ENCODE measurements at regions not wholly inside any gene's neighbourhood (a gene's known extent, or its start where the extent isn't known, plus 50 kb on each side); places are given as distances from the start of the nearest gene placed in this dataset.

- no peak overlapping the region for H3K4me3 ChIP-seq (ENCODE audit: low read length in 3 of 3)
- intact Hi-C loops (cut with DNase I), result no loop called here
These were observed 182.6 kb downstream of the SH3BP4 start for GRCh38 chr2:235134420-235134819.

GRCh38 chr2:235135195-235135965, 183.6 kb downstream of the SH3BP4 start:
- no peak for FAIRE-seq
- Histone ChIP-seq H3K4me3 (ENCODE audit: low read length in 3 of 3) (no peak overlapping the region), H3K36me3 (ENCODE audit: control insufficient read depth in 2 of 3, insufficient read depth in 3 of 3, low read length in 3 of 3) (no peaks in the 10 kb centered on the region), H3K27me3 (ENCODE audit: control insufficient read depth, insufficient read depth, low read length) (no peaks in the 10 kb centered on the region), H3K9ac (ENCODE audit: low read length in 3 of 3) (no peak overlapping the region), H3K4me1 (ENCODE audit: control insufficient read depth in 2 of 3, insufficient read depth in 2 of 3, low read depth in 1 of 3, low read length in 3 of 3) (no peaks in the 10 kb centered on the region), H3K9me3 (ENCODE audit: control insufficient read depth in 2 of 3, insufficient read depth in 1 of 3, low read length in 3 of 3) (no peaks in the 10 kb centered on the region), H3K27ac (ENCODE audit: low read depth in 2 of 2, low read length in 2 of 2) (no peak overlapping the region)
- DNase-seq, result no peak
- no peak for TF ChIP-seq CTCF (IDR thresholded peaks at IDR 0.05; ENCODE audit: borderline replicate concordance, extremely low read depth, insufficient read depth)
- intact Hi-C loops (cut with DNase I), result loop anchor here (5.0 kb wide), 1 partner anchor 457 kb away; no protein-coding TSS in a partner anchor

More at GRCh38 chr2:235134420-235134819, 182.6 kb downstream of the SH3BP4 start:
- no peaks in the 10 kb centered on the region for H3K9me3 ChIP-seq (ENCODE audit: control insufficient read depth in 2 of 3, insufficient read depth in 1 of 3, low read length in 3 of 3)
- FAIRE-seq, result no peak
- no peak overlapping the region for H3K27ac ChIP-seq (ENCODE audit: low read depth in 2 of 2, low read length in 2 of 2)
- H3K9ac ChIP-seq (ENCODE audit: low read length in 3 of 3), result no peak overlapping the region
- no peaks in the 10 kb centered on the region for H3K4me1 ChIP-seq (ENCODE audit: control insufficient read depth in 2 of 3, insufficient read depth in 2 of 3, low read depth in 1 of 3, low read length in 3 of 3)
- no peaks in the 10 kb centered on the region for H3K36me3 ChIP-seq (ENCODE audit: control insufficient read depth in 2 of 3, insufficient read depth in 3 of 3, low read length in 3 of 3)
- no peak for TF ChIP-seq CTCF (IDR thresholded peaks at IDR 0.05; ENCODE audit: borderline replicate concordance, extremely low read depth, insufficient read depth)
- no peak for DNase-seq
- no peaks in the 10 kb centered on the region for H3K27me3 ChIP-seq (ENCODE audit: control insufficient read depth, insufficient read depth, low read length)

- Histone ChIP-seq H3K4me1 (ENCODE audit: control insufficient read depth in 2 of 3, insufficient read depth in 2 of 3, low read depth in 1 of 3, low read length in 3 of 3) (no peaks in the 10 kb centered on the region), H3K4me3 (ENCODE audit: low read length in 3 of 3) (no peak overlapping the region), H3K9ac (ENCODE audit: low read length in 3 of 3) (no peak overlapping the region), H3K9me3 (ENCODE audit: control insufficient read depth in 2 of 3, insufficient read depth in 1 of 3, low read length in 3 of 3) (no peaks in the 10 kb centered on the region), H3K36me3 (ENCODE audit: control insufficient read depth in 2 of 3, insufficient read depth in 3 of 3, low read length in 3 of 3) (no peaks in the 10 kb centered on the region), H3K27ac (ENCODE audit: low read depth in 2 of 2, low read length in 2 of 2) (no peak overlapping the region), H3K27me3 (ENCODE audit: control insufficient read depth, insufficient read depth, low read length) (no peaks in the 10 kb centered on the region)
- DNase-seq (peak; percentile 69 to 87 (median 77)), FAIRE-seq (peak; percentile 27)
- intact Hi-C loops (cut with DNase I), result loop anchor here (5.0 kb wide), 1 partner anchor 456 kb away; no protein-coding TSS in a partner anchor
- TF ChIP-seq CTCF (IDR thresholded peaks at IDR 0.05; ENCODE audit: borderline replicate concordance, extremely low read depth, insufficient read depth), result peak; percentile 66
These were observed 184.3 kb downstream of the SH3BP4 start for GRCh38 chr2:235135990-235136561.
